NCI-H748 (cell line): ENCODE measurements at regions not wholly inside any gene's neighbourhood (a gene's known extent, or its start where the extent isn't known, plus 50 kb on each side); places are given as distances from the start of the nearest gene placed in this dataset.
"Not testable (repeated sequence)": the region's sequence is repeated elsewhere in the genome, so short reads cannot be mapped to it uniquely, and the experiment has no call there.

Experiments
- DNase-seq: peaks from one replicate; lab custom pipeline; 2025; ENCODE audit not compliant: unreplicated experiment; lab: John Stamatoyannopoulos, UW

GRCh38 chr15:31503758-31504461, 177.3 kb downstream of the KLF13 start:
- DNase-seq: no peak

GRCh38 chr15:31504462-31504839, 177.8 kb downstream of the KLF13 start:
- no peak for DNase-seq

GRCh38 chr15:31507573-31507972, 180.9 kb downstream of the KLF13 start:
- DNase-seq: not testable (repeated sequence)

GRCh38 chr15:31508656-31509055, 182.0 kb downstream of the KLF13 start:
- no peak for DNase-seq

GRCh38 chr15:31510057-31510456, 183.4 kb downstream of the KLF13 start:
- DNase-seq: peak; percentile 6

- DNase-seq: no peak
Observed at GRCh38 chr15:31511707-31512310, 185.2 kb downstream of the KLF13 start.

GRCh38 chr15:31513178-31513577, 186.5 kb downstream of the KLF13 start:
- DNase-seq: no peak

- no peak for DNase-seq
Observed at GRCh38 chr15:31516440-31516839, 189.8 kb downstream of the KLF13 start.

- DNase-seq: no peak
Observed at GRCh38 chr15:31516874-31517273, 190.2 kb downstream of the KLF13 start.

- no peak for DNase-seq
Observed at GRCh38 chr15:31517711-31518110, 191.1 kb downstream of the KLF13 start.

- DNase-seq: no peak
Observed at GRCh38 chr15:31522028-31522427, 195.4 kb downstream of the KLF13 start.

GRCh38 chr15:31523027-31523654, 196.5 kb downstream of the KLF13 start:
- DNase-seq: no peak

GRCh38 chr15:31523655-31524049, 197.0 kb downstream of the KLF13 start:
- DNase-seq: no peak

- no peak for DNase-seq
Observed at GRCh38 chr15:31525185-31525695, 198.6 kb downstream of the KLF13 start.

GRCh38 chr15:31525988-31526665, 199.5 kb downstream of the KLF13 start:
- no peak for DNase-seq

- DNase-seq: peak; percentile 11
Observed at GRCh38 chr15:31526916-31527690, 200.5 kb downstream of the KLF13 start.

GRCh38 chr15:31528846-31529245, 202.2 kb downstream of the KLF13 start:
- DNase-seq: no peak

GRCh38 chr15:31537770-31538592, 211.3 kb downstream of the KLF13 start:
- DNase-seq: no peak

GRCh38 chr15:31540633-31541032, 214.0 kb downstream of the KLF13 start:
- DNase-seq: no peak

- no peak for DNase-seq
Observed at GRCh38 chr15:31544361-31544760, 217.7 kb downstream of the KLF13 start.
